Suprapubic skin (tissue), 4 donors: ENCODE measurements at regions not wholly inside any gene's neighbourhood (a gene's known extent, or its start where the extent isn't known, plus 50 kb on each side); places are given as distances from the start of the nearest gene placed in this dataset.

Source experiments
- CTCF ChIP-seq, 2 donors: fragments of 200-600 bp in 1 of 2; fragments of 450-650 bp in 1 of 2; sonication (generic) in 1 of 2; IDR thresholded peaks; one replicate each; pipeline ENCODE4 v1.5.1; 2016 to 2019; ENCODE audit warnings: antibody characterized with exemption in 2 of 2, mild to moderate bottlenecking in 1 of 2, moderate library complexity in 1 of 2
- EP300 ChIP-seq: sonication (generic); formaldehyde crosslinking; IDR thresholded peaks from one replicate; pipeline ENCODE4 v1.6.1; 2017; ENCODE audit warnings: antibody characterized with exemption
- POLR2A ChIP-seq, 2 donors: fragments of 450-650 bp; IDR thresholded peaks; one replicate each; pipeline ENCODE4 v1.6.1; 2017; ENCODE audit warnings: antibody characterized with exemption in 2 of 2, mild to moderate bottlenecking in 2 of 2, moderate library complexity in 2 of 2
- POLR2AphosphoS5 ChIP-seq, 3 donors: sonication (generic); formaldehyde crosslinking; IDR thresholded peaks; one replicate each; pipeline ENCODE4 v1.6.1; 2017; ENCODE audit warnings: antibody characterized with exemption in 3 of 3

- TF ChIP-seq POLR2AphosphoS5 (IDR thresholded peaks at IDR 0.05) (no peak), POLR2A (IDR thresholded peaks at IDR 0.05) (no peak), CTCF (IDR thresholded peaks at IDR 0.05) (no peak), EP300 (no peak)
Observed at GRCh38 chr10:28375399-28376354, 72.8 kb upstream of the MPP7 start.
